Tibial nerve (tissue), 4 donors: ENCODE measurements at regions not wholly inside any gene's neighbourhood (a gene's known extent, or its start where the extent isn't known, plus 50 kb on each side); places are given as distances from the start of the nearest gene placed in this dataset.

Experiments used
- DNase-seq, 2 donors: peaks; one replicate each; pipeline ENCODE4 v3.0.0-alpha.2; 2019; ENCODE audit warnings: low spot score in 2 of 2
- H3K27ac ChIP-seq, 4 donors: fragments of 200-600 bp; sonication (generic) in 3 of 4; one replicate each; pipeline ENCODE4 v1.5.1; 2017 to 2019; ENCODE audit warnings: mild to moderate bottlenecking in 1 of 4
- H3K27me3 ChIP-seq, 2 donors: fragments of 200-600 bp; sonication (generic) in 1 of 2; one replicate each; pipeline versions ENCODE4 v1.5.1 to v1.6.0; 2017 to 2019
- H3K36me3 ChIP-seq, 3 donors: fragments of 200-600 bp; sonication (generic); one replicate each; pipeline ENCODE4 v1.5.1; 2018 to 2019
- H3K4me1 ChIP-seq, 4 donors: fragments of 200-600 bp; sonication (generic) in 3 of 4; one replicate each; pipeline ENCODE4 v1.5.1; 2017 to 2019
- H3K4me3 ChIP-seq, 4 donors: fragments of 200-600 bp; sonication (generic) in 3 of 4; one replicate each; pipeline ENCODE4 v1.5.1; 2017 to 2019; ENCODE audit warnings: mild to moderate bottlenecking in 1 of 4, moderate library complexity in 1 of 4
- H3K9me3 ChIP-seq, 4 donors: fragments of 200-600 bp; sonication (generic) in 3 of 4; one replicate each; pipeline ENCODE4 v1.5.1; 2017 to 2019
- CTCF ChIP-seq, 5 experiments: fragments of 200-600 bp in 3 of 5; fragments of 450-650 bp in 2 of 5; sonication (generic) in 3 of 5; IDR thresholded peaks; one replicate each; pipeline ENCODE4 v1.5.1; 2016 to 2019; ENCODE audit warnings: antibody characterized with exemption in 5 of 5, mild to moderate bottlenecking in 3 of 5, moderate library complexity in 2 of 5
- EP300 ChIP-seq, 2 donors: sonication (generic); formaldehyde crosslinking; IDR thresholded peaks; one replicate each; pipeline ENCODE4 v1.6.1; 2017; ENCODE audit warnings: antibody characterized with exemption in 2 of 2, mild to moderate bottlenecking in 1 of 2
- POLR2A ChIP-seq, 2 donors: fragments of 450-650 bp; IDR thresholded peaks; one replicate each; pipeline ENCODE4 v1.6.1; 2017; ENCODE audit warnings: antibody characterized with exemption in 2 of 2, mild to moderate bottlenecking in 2 of 2, moderate library complexity in 2 of 2
- WGBS, 2 donors: methylation state at CpG; one replicate each; pipeline ENCODE4 v1.1.5; 2018; 5-methylcytosine and 5-hydroxymethylcytosine counted together

GRCh38 chrY:7871304-7871932, 959.9 kb upstream of the AMELY start:
- Histone ChIP-seq H3K27me3 (no peaks in the 10 kb centered on the region), H3K9me3 (no peaks in the 10 kb centered on the region), H3K36me3 (no peaks in the 10 kb centered on the region), H3K27ac (no peak overlapping the region), H3K4me1 (no peaks in the 10 kb centered on the region), H3K4me3 (no peak overlapping the region)
- TF ChIP-seq CTCF (IDR thresholded peaks at IDR 0.05) (no peak), POLR2A (IDR thresholded peaks at IDR 0.05) (no peak), EP300 (IDR thresholded peaks at IDR 0.05) (no peak)
- no peak for DNase-seq
- 71% methylated on average over 3 of the region's 3 CpGs; no CpG with 5 or more reads in 1 of the 2 donors for WGBS, 2 donors

GRCh38 chrY:7866976-7867375, 955.4 kb upstream of the AMELY start:
- no peak for TF ChIP-seq EP300 (IDR thresholded peaks at IDR 0.05)
- no peak for TF ChIP-seq POLR2A (IDR thresholded peaks at IDR 0.05)
- no peak overlapping the region for H3K4me3 ChIP-seq

GRCh38 chrY:7860781-7861614, 949.4 kb upstream of the AMELY start:
- H3K4me3 ChIP-seq: no peak overlapping the region
- no peaks in the 10 kb centered on the region for H3K36me3 ChIP-seq
- no peaks in the 10 kb centered on the region for H3K9me3 ChIP-seq
- no peak overlapping the region for H3K27ac ChIP-seq
- no peaks in the 10 kb centered on the region for H3K27me3 ChIP-seq
- no peak for TF ChIP-seq POLR2A (IDR thresholded peaks at IDR 0.05)
- TF ChIP-seq CTCF (IDR thresholded peaks at IDR 0.05): no peak
- no peak for TF ChIP-seq EP300 (IDR thresholded peaks at IDR 0.05)
- DNase-seq: no peak
- no peaks in the 10 kb centered on the region for H3K4me1 ChIP-seq
- 95% methylated on average over 3 of the region's 3 CpGs; no CpG with 5 or more reads in 1 of the 2 donors for WGBS, 2 donors

More at GRCh38 chrY:7866976-7867375, 955.4 kb upstream of the AMELY start:
- no peak overlapping the region for H3K27ac ChIP-seq
- no peaks in the 10 kb centered on the region for H3K27me3 ChIP-seq
- H3K36me3 ChIP-seq: no peaks in the 10 kb centered on the region
- no peaks in the 10 kb centered on the region for H3K4me1 ChIP-seq
- no peak for DNase-seq
- WGBS, 2 donors: 17% methylated on average over 2 of the region's 2 CpGs; no CpG with 5 or more reads in 1 of the 2 donors
- no peaks in the 10 kb centered on the region for H3K9me3 ChIP-seq

- no peak overlapping the region for H3K27ac ChIP-seq
- H3K4me3 ChIP-seq: no peak overlapping the region
- no peaks in the 10 kb centered on the region for H3K9me3 ChIP-seq
- H3K27me3 ChIP-seq: no peaks in the 10 kb centered on the region
- no peaks in the 10 kb centered on the region for H3K4me1 ChIP-seq
- H3K36me3 ChIP-seq: no peaks in the 10 kb centered on the region
- TF ChIP-seq POLR2A (IDR thresholded peaks at IDR 0.05) (no peak), EP300 (IDR thresholded peaks at IDR 0.05) (no peak)
- no peak for DNase-seq
Observed at GRCh38 chrY:7850191-7850590, 938.6 kb upstream of the AMELY start.

- Histone ChIP-seq H3K27ac (no peak overlapping the region), H3K4me1 (no peaks in the 10 kb centered on the region), H3K27me3 (no peaks in the 10 kb centered on the region), H3K4me3 (no peak overlapping the region), H3K36me3 (no peaks in the 10 kb centered on the region), H3K9me3 (no peaks in the 10 kb centered on the region)
- no peak for DNase-seq
- TF ChIP-seq EP300 (IDR thresholded peaks at IDR 0.05) (no peak), POLR2A (IDR thresholded peaks at IDR 0.05) (no peak), CTCF (IDR thresholded peaks at IDR 0.05) (no peak)
Observed at GRCh38 chrY:7845776-7846175, 934.2 kb upstream of the AMELY start.

GRCh38 chrY:7837046-7837445, 925.5 kb upstream of the AMELY start:
- Histone ChIP-seq H3K27me3 (no peaks in the 10 kb centered on the region), H3K36me3 (no peaks in the 10 kb centered on the region), H3K27ac (no peak overlapping the region), H3K9me3 (no peaks in the 10 kb centered on the region), H3K4me1 (no peaks in the 10 kb centered on the region), H3K4me3 (no peak overlapping the region)
- no peak for DNase-seq
- 47% methylated on average over 6 of the region's 7 CpGs; no CpG with 5 or more reads in 1 of the 2 donors for WGBS, 2 donors
- TF ChIP-seq CTCF (IDR thresholded peaks at IDR 0.05) (no peak), POLR2A (IDR thresholded peaks at IDR 0.05) (no peak), EP300 (IDR thresholded peaks at IDR 0.05) (no peak)
